HCT116 (cell line): ENCODE measurements at regions not wholly inside any gene's neighbourhood (a gene's known extent, or its start where the extent isn't known, plus 50 kb on each side); places are given as distances from the start of the nearest gene placed in this dataset.

Source experiments
- ATAC-seq: fragments of 200-7000 bp; cut with Tn5 transposase; 2 replicates; pipeline ENCODE4 v1.9.1; 2020; ENCODE audit warnings: mild to moderate bottlenecking, moderate library complexity
- BruUV-seq: library from RNA; stranded (reverse); fragments of 400-500 nt; replicated peaks from 2 replicates; lab custom pipeline; 2021; lab: Mats Ljungman, UMichigan
- CTCF ChIA-PET: fragments of 300-600 bp; sonication (Branson Sonifier 250); formaldehyde crosslinking; loops from one replicate; lab custom pipeline; 2021; ENCODE audit warnings: antibody characterized with exemption; lab: Charles Lee
- POLR2A ChIA-PET: fragments of 300-600, 350-600 bp; sonication (Branson Sonifier 250); formaldehyde crosslinking; loops from one replicate; lab custom pipeline; 2021; ENCODE audit warnings: antibody characterized with exemption; lab: Charles Lee
- RAD21 ChIA-PET, 2 experiments: fragments of 300-600 bp; sonication (Branson Sonifier 250); formaldehyde crosslinking; loops; one replicate each; lab custom pipeline; 2023; ENCODE audit warnings: low total read pairs in 2 of 2; ENCODE audit not compliant: uncharacterized antibody in 2 of 2, unreplicated experiment in 2 of 2, low non-redundant PET in 1 of 2; lab: Charles Lee
- DNase-seq: peaks from one replicate; pipeline ENCODE4 v3.0.0-alpha.2; 2010; ENCODE audit warnings: low read depth, low spot score
- H2AFZ ChIP-seq: fragments of 200-600 bp; shearing (Covaris generic), sonication (generic); 2 replicates; pipeline ENCODE4 v1.6.1; 2017; ENCODE audit warnings: low read depth, mixed run types, mixed read lengths, antibody characterized with exemption, low read length; ENCODE audit not compliant: poor library complexity, severe bottlenecking
- H3K27ac ChIP-seq: 2 replicates; pipeline ENCODE4 v1.5.1; 2012; ENCODE audit warnings: low read depth, low read length
- H3K27me3 ChIP-seq: fragments of 200-600 bp; sonication (generic); 2 replicates; pipeline ENCODE4 v1.6.1; 2016; ENCODE audit warnings: mixed run types, low read length, mixed read lengths; ENCODE audit not compliant: insufficient read depth
- H3K36me3 ChIP-seq, 2 experiments: fragments of 200-500 bp in 1 of 2; fragments of 200-600 bp in 1 of 2; sonication (Bioruptor generic) in 1 of 2; sonication (generic) in 1 of 2; 2 replicates each; pipeline versions ENCODE4 v1.5.1 to v1.6.1; 2014 to 2016; ENCODE audit warnings: low read length in 2 of 2, inconsistent platforms in 1 of 2, mixed read lengths in 1 of 2, mixed run types in 1 of 2; ENCODE audit not compliant: insufficient read depth in 2 of 2, control insufficient read depth in 1 of 2
- H3K4me1 ChIP-seq, 2 experiments: fragments of 200-600 bp in 1 of 2; sonication (generic) in 1 of 2; 2 replicates each; pipeline versions ENCODE4 v1.5.1 to v1.6.1; 2012 to 2017; ENCODE audit warnings: low read length in 2 of 2, inconsistent platforms in 1 of 2, mild to moderate bottlenecking in 1 of 2, mixed read lengths in 1 of 2, mixed run types in 1 of 2, moderate library complexity in 1 of 2; ENCODE audit not compliant: insufficient read depth in 2 of 2, control insufficient read depth in 1 of 2
- H3K4me2 ChIP-seq: fragments of 200-600 bp; sonication (generic); 2 replicates; pipeline ENCODE4 v1.6.1; 2017; ENCODE audit warnings: mixed run types, low read length, mixed read lengths
- H3K4me3 ChIP-seq, 2 experiments: fragments of 200-600 bp in 1 of 2; sonication (generic) in 1 of 2; replicated peaks in 1 of 2; 2 replicates each; pipeline ENCODE4 v1.5.1; 2011 to 2016; ENCODE audit warnings: low read length in 2 of 2, control low read depth in 1 of 2, low read depth in 1 of 2, mild to moderate bottlenecking in 1 of 2, mixed read lengths in 1 of 2, mixed run types in 1 of 2
- H3K79me2 ChIP-seq: fragments of 200-600 bp; sonication (generic); 2 replicates; pipeline ENCODE4 v1.6.1; 2017; ENCODE audit warnings: mild to moderate bottlenecking, mixed run types, low read length, moderate library complexity, mixed read lengths; ENCODE audit not compliant: insufficient read depth
- H3K9ac ChIP-seq: fragments of 200-600 bp; sonication (generic); 2 replicates; pipeline ENCODE4 v1.6.1; 2016; ENCODE audit warnings: low read length, mixed read lengths
- H3K9me2 ChIP-seq: fragments of 200-600 bp; sonication (generic), shearing (Covaris generic); 2 replicates; pipeline ENCODE4 v1.6.1; 2017; ENCODE audit warnings: mixed run types, mild to moderate bottlenecking, moderate library complexity; ENCODE audit not compliant: insufficient read depth
- H3K9me3 ChIP-seq, 2 experiments: fragments of 200-500 bp in 1 of 2; fragments of 200-600 bp in 1 of 2; sonication (Bioruptor generic) in 1 of 2; sonication (generic) in 1 of 2; 2 replicates each; pipeline ENCODE4 v1.6.1; 2014 to 2017; ENCODE audit warnings: low read length in 2 of 2, mixed read lengths in 2 of 2, inconsistent platforms in 1 of 2, low read depth in 1 of 2, mild to moderate bottlenecking in 1 of 2, mixed run types in 1 of 2, moderate library complexity in 1 of 2; ENCODE audit not compliant: control insufficient read depth in 1 of 2, insufficient read depth in 1 of 2
- H4K20me1 ChIP-seq: fragments of 200-600 bp; sonication (generic), shearing (Covaris generic); 2 replicates; pipeline ENCODE4 v1.6.1; 2017; ENCODE audit warnings: mixed run types, mild to moderate bottlenecking, moderate library complexity; ENCODE audit not compliant: insufficient read depth
- ATF3 ChIP-seq: IDR thresholded peaks from 2 replicates; pipeline ENCODE4 v1.6.1; 2012
- CBX3 ChIP-seq: IDR thresholded peaks from 2 replicates; pipeline ENCODE4 v1.6.1; 2012; ENCODE audit warnings: low read depth
- CEBPB ChIP-seq: IDR thresholded peaks from 2 replicates; pipeline ENCODE4 v1.6.1; 2012; ENCODE audit warnings: low read depth
- CTCF ChIP-seq, 3 experiments: fragments of 200-600 bp in 1 of 3; sonication (generic) in 1 of 3; IDR thresholded peaks in 2 of 3; conservative IDR thresholded peaks in 1 of 3; 2 replicates each; pipeline ENCODE4 v1.5.1; 2012 to 2017; ENCODE audit warnings: low read depth in 2 of 3, low read length in 2 of 3, antibody characterized with exemption in 1 of 3, borderline replicate concordance in 1 of 3, control low read depth in 1 of 3, mild to moderate bottlenecking in 1 of 3, mixed read lengths in 1 of 3, mixed run types in 1 of 3, moderate library complexity in 1 of 3; ENCODE audit not compliant: insufficient read depth in 1 of 3
- EGR1 ChIP-seq: IDR thresholded peaks from 2 replicates; pipeline ENCODE4 v1.6.1; 2012; ENCODE audit warnings: low read depth
- EZH2 ChIP-seq: fragments of 200-600 bp; sonication (generic); IDR thresholded peaks from 2 replicates; pipeline ENCODE4 v1.6.1; 2017; ENCODE audit warnings: antibody characterized with exemption, mixed run types
- EZH2phosphoT487 ChIP-seq: fragments of 200-600 bp; IDR thresholded peaks from 2 replicates; pipeline ENCODE4 v1.6.1; 2018; ENCODE audit warnings: antibody characterized with exemption, borderline replicate concordance
- FOSL1 ChIP-seq: IDR thresholded peaks from 2 replicates; pipeline ENCODE4 v1.6.1; 2012; ENCODE audit warnings: low read depth
- JUND ChIP-seq: IDR thresholded peaks from 2 replicates; pipeline ENCODE4 v1.6.1; 2012
- MAX ChIP-seq: IDR thresholded peaks from 2 replicates; pipeline ENCODE4 v1.6.1; 2012
- POLR2A ChIP-seq: IDR thresholded peaks from 2 replicates; pipeline ENCODE4 v1.7.0; 2011; ENCODE audit warnings: borderline replicate concordance; ENCODE audit not compliant: insufficient read depth, insufficient read length; ENCODE audit errors: extremely low read depth
- POLR2AphosphoS5 ChIP-seq: IDR thresholded peaks from 2 replicates; pipeline ENCODE4 v1.6.1; 2011; ENCODE audit warnings: mild to moderate bottlenecking, low read depth, low read length, moderate library complexity
- RAD21 ChIP-seq: IDR thresholded peaks from 2 replicates; pipeline ENCODE4 v1.6.1; 2012; ENCODE audit warnings: low read depth, mild to moderate bottlenecking
- SIN3A ChIP-seq: IDR thresholded peaks from 2 replicates; pipeline ENCODE4 v1.6.1; 2012; ENCODE audit warnings: low read depth
- SP1 ChIP-seq: IDR thresholded peaks from 2 replicates; pipeline ENCODE4 v1.6.1; 2012; ENCODE audit warnings: low read depth
- TCF7L2 ChIP-seq: IDR thresholded peaks from 2 replicates; pipeline ENCODE4 v1.7.0; 2011; ENCODE audit warnings: borderline replicate concordance, inconsistent platforms; ENCODE audit not compliant: insufficient read depth, insufficient read length; ENCODE audit errors: extremely low read depth
- YY1 ChIP-seq: IDR thresholded peaks from 2 replicates; pipeline ENCODE4 v1.6.1; 2011; ENCODE audit warnings: low read length, low read depth, moderate library complexity, mild to moderate bottlenecking; ENCODE audit not compliant: insufficient replicate concordance; ENCODE audit errors: extremely low read depth
- ZBTB33 ChIP-seq: IDR thresholded peaks from 2 replicates; pipeline ENCODE4 v1.6.1; 2011; ENCODE audit warnings: mild to moderate bottlenecking, low read length, moderate library complexity; ENCODE audit not compliant: insufficient replicate concordance; ENCODE audit errors: extremely low read depth
- ZFX ChIP-seq: fragments of 450-650 bp; IDR thresholded peaks from 2 replicates; pipeline ENCODE4 v1.6.1; 2017
- ZNF274 ChIP-seq: fragments of 200-500 bp; sonication (Bioruptor generic); IDR thresholded peaks from 2 replicates; pipeline ENCODE4 v1.6.1; 2014; ENCODE audit warnings: mild to moderate bottlenecking, low read depth, low read length, inconsistent platforms
- intact Hi-C: fragments of 100-400 bp; cut with micrococcal nuclease; formaldehyde crosslinking; loops from 2 replicates; pipeline ENCODE4 v1.10.0; 2022

GRCh38 chr12:102682366-102683289, 202.3 kb upstream of the IGF1 start:
- no peak overlapping the region for H3K27ac ChIP-seq
- H3K4me2 ChIP-seq: no peak overlapping the region
- intact Hi-C loops: no loop called here
- ChIA-PET POLR2A (no interaction called here), RAD21 (no interaction called here), CTCF (no interaction called here)
- no peaks in the 10 kb centered on the region for H3K4me1 ChIP-seq
- no peak for TF ChIP-seq RAD21
- no peak for TF ChIP-seq JUND
- TF ChIP-seq SIN3A: no peak
- TF ChIP-seq POLR2AphosphoS5: no peak
- TF ChIP-seq CTCF (IDR thresholded peaks at IDR 0.05 in 2 of 3, conservative IDR thresholded peaks at IDR 0.05 in 1 of 3; ENCODE audit: borderline replicate concordance in 1 of 3, insufficient read depth in 1 of 3, low read depth in 2 of 3, low read length in 2 of 3): no peak
- TF ChIP-seq YY1: no peak
- TF ChIP-seq CEBPB: no peak
- TF ChIP-seq ZFX: no peak
- no peak for TF ChIP-seq POLR2A
- TF ChIP-seq ATF3: no peak
- no peak for TF ChIP-seq EGR1
- TF ChIP-seq MAX: no peak
- TF ChIP-seq TCF7L2: no peak
- no peak for TF ChIP-seq SP1
- TF ChIP-seq ZBTB33: no peak
- TF ChIP-seq CBX3: no peak
- TF ChIP-seq FOSL1: no peak
- no peak for TF ChIP-seq EZH2phosphoT487
- no peak for TF ChIP-seq EZH2
- no peak for TF ChIP-seq ZNF274
- BruUV-seq: no TSS peak
- no peaks in the 10 kb centered on the region for H3K9me2 ChIP-seq
- peaks cover 17% of the 10 kb centered on the region; the same call in 1 of the 2 replicates for H3K27me3 ChIP-seq
- H3K79me2 ChIP-seq: no peaks in the 10 kb centered on the region
- H3K4me3 ChIP-seq: no peak overlapping the region
- no peaks in the 10 kb centered on the region for H3K36me3 ChIP-seq
- H2AFZ ChIP-seq: no peak overlapping the region
- no peak for DNase-seq
- no peaks in the 10 kb centered on the region for H3K9me3 ChIP-seq
- H3K9ac ChIP-seq: no peak overlapping the region
- H4K20me1 ChIP-seq: no peaks in the 10 kb centered on the region
- ATAC-seq: no peak
